SK-N-SH treated with all-trans-retinoic acid at 6 μM for 48 hours (cell line): ENCODE measurements at regions not wholly inside any gene's neighbourhood (a gene's known extent, or its start where the extent isn't known, plus 50 kb on each side); places are given as distances from the start of the nearest gene placed in this dataset.

Experiments
- ATAC-seq: fragments of 200-7000 bp; cut with Tn5 transposase; 3 replicates; pipeline ENCODE4 v1.9.1; 2020; ENCODE audit warnings: mild to moderate bottlenecking, moderate library complexity
- ARNTL ChIP-seq: fragments of 450-650 bp; formaldehyde crosslinking; IDR thresholded peaks from 2 replicates; pipeline ENCODE4 v1.5.0; 2020; ENCODE audit warnings: low read depth, mild to moderate bottlenecking, moderate library complexity, borderline replicate concordance
- BACH2 ChIP-seq: fragments of 250-450 bp; sonication (Bioruptor Pico); IDR thresholded peaks from 2 replicates; pipeline ENCODE4 v1.9.0; 2021; ENCODE audit warnings: mild to moderate bottlenecking, borderline replicate concordance
- CREB5 ChIP-seq: fragments of 250-450 bp; sonication (Bioruptor Pico); IDR thresholded peaks from 2 replicates; pipeline ENCODE4 v1.5.1; 2020; ENCODE audit warnings: low read depth, mild to moderate bottlenecking, moderate library complexity
- CSDC2 ChIP-seq: fragments of 250-450 bp; sonication (Bioruptor Pico); IDR thresholded peaks from 2 replicates; pipeline ENCODE4 v1.5.0; 2020; ENCODE audit warnings: mild to moderate bottlenecking, moderate library complexity
- CSRNP3 ChIP-seq: fragments of 250-450 bp; sonication (Bioruptor Pico); IDR thresholded peaks from 2 replicates; pipeline ENCODE4 v1.5.1; 2021; ENCODE audit warnings: mild to moderate bottlenecking, moderate library complexity
- ESRRG ChIP-seq: fragments of 250-450 bp; sonication (Bioruptor Pico); IDR thresholded peaks from 2 replicates; pipeline ENCODE4 v1.6.1; 2021; ENCODE audit warnings: mild to moderate bottlenecking
- GLIS3 ChIP-seq: fragments of 250-450 bp; sonication (Bioruptor Pico); IDR thresholded peaks from 2 replicates; pipeline ENCODE4 v1.5.0; 2020; ENCODE audit warnings: mild to moderate bottlenecking, moderate library complexity
- ISL1 ChIP-seq: fragments of 250-450 bp; sonication (Bioruptor Pico); IDR thresholded peaks from 2 replicates; pipeline ENCODE4 v2.1.2; 2022; ENCODE audit warnings: mild to moderate bottlenecking, moderate library complexity
- OSR1 ChIP-seq: fragments of 250-450 bp; sonication (Bioruptor Pico); IDR thresholded peaks from 2 replicates; pipeline ENCODE4 v1.8.0; 2022; ENCODE audit warnings: moderate library complexity, mild to moderate bottlenecking, inconsistent platforms
- PATZ1 ChIP-seq: fragments of 250-450 bp; sonication (Bioruptor Pico); IDR thresholded peaks from 2 replicates; pipeline ENCODE4 v1.8.0; 2020; ENCODE audit warnings: mild to moderate bottlenecking, moderate library complexity, borderline replicate concordance
- PPARA ChIP-seq: fragments of 250-450 bp; sonication (Bioruptor Pico); IDR thresholded peaks from 2 replicates; pipeline ENCODE4 v1.5.0; 2020; ENCODE audit warnings: mild to moderate bottlenecking, borderline replicate concordance
- RARB ChIP-seq: fragments of 250-450 bp; sonication (Bioruptor Pico); IDR thresholded peaks from 2 replicates; pipeline ENCODE4 v1.8.0; 2021; ENCODE audit warnings: mild to moderate bottlenecking, moderate library complexity
- SNAI2 ChIP-seq: fragments of 250-450 bp; sonication (Bioruptor Pico); IDR thresholded peaks from 2 replicates; pipeline ENCODE4 v1.5.0; 2020; ENCODE audit warnings: mild to moderate bottlenecking, moderate library complexity
- TCF4 ChIP-seq: fragments of 250-450 bp; sonication (Bioruptor Pico); IDR thresholded peaks from 2 replicates; pipeline ENCODE4 v1.8.0; 2021; ENCODE audit warnings: mild to moderate bottlenecking, moderate library complexity, borderline replicate concordance
- TOX ChIP-seq: fragments of 250-450 bp; sonication (Bioruptor Pico); IDR thresholded peaks from 2 replicates; pipeline ENCODE4 v1.8.0; 2021; ENCODE audit warnings: mild to moderate bottlenecking, moderate library complexity, borderline replicate concordance
- TSHZ2 ChIP-seq: fragments of 250-450 bp; sonication (Bioruptor Pico); IDR thresholded peaks from 2 replicates; pipeline ENCODE4 v1.5.0; 2020; ENCODE audit warnings: mild to moderate bottlenecking, moderate library complexity
- ZC3H10 ChIP-seq: fragments of 250-450 bp; sonication (Bioruptor Pico); IDR thresholded peaks from 2 replicates; pipeline ENCODE4 v1.5.1; 2021; ENCODE audit warnings: mild to moderate bottlenecking, moderate library complexity
- ZFP3 ChIP-seq: fragments of 250-450 bp; sonication (Bioruptor Pico); IDR thresholded peaks from 2 replicates; pipeline ENCODE4 v1.5.0; 2020; ENCODE audit warnings: mild to moderate bottlenecking, moderate library complexity
- ZNF565 ChIP-seq: fragments of 450-650 bp; formaldehyde crosslinking; conservative IDR thresholded peaks from 2 replicates; pipeline ENCODE4 v1.5.0; 2020; ENCODE audit warnings: low read depth, mild to moderate bottlenecking, moderate library complexity
- ZNF8 ChIP-seq: fragments of 450-650 bp; formaldehyde crosslinking; IDR thresholded peaks from 2 replicates; pipeline ENCODE4 v1.5.0; 2020; ENCODE audit warnings: mild to moderate bottlenecking, moderate library complexity

- no peak for ATAC-seq
- no peak for TF ChIP-seq CREB5
- TF ChIP-seq PPARA = no peak
- no peak for TF ChIP-seq ZNF8 (CRISPR knock-in tag)
- no peak for TF ChIP-seq ZC3H10 (CRISPR knock-in tag)
- no peak for TF ChIP-seq TOX (CRISPR knock-in tag)
- TF ChIP-seq BACH2 (CRISPR knock-in tag) = no peak
- no peak for TF ChIP-seq GLIS3 (CRISPR knock-in tag)
- TF ChIP-seq TSHZ2 (CRISPR knock-in tag) = no peak
- no peak for TF ChIP-seq ESRRG (CRISPR knock-in tag)
- TF ChIP-seq ARNTL (CRISPR knock-in tag) = no peak
- TF ChIP-seq OSR1 (CRISPR knock-in tag) = no peak
- TF ChIP-seq PATZ1 (CRISPR knock-in tag) = no peak
- TF ChIP-seq ZFP3 (CRISPR knock-in tag) = no peak
- TF ChIP-seq CSRNP3 (CRISPR knock-in tag) = no peak
- no peak for TF ChIP-seq SNAI2 (CRISPR knock-in tag)
- TF ChIP-seq CSDC2 (CRISPR knock-in tag) = no peak
Measured at GRCh38 chr3:194866236-194866635, 180.6 kb downstream of the FAM43A start.

- TF ChIP-seq ESRRG (CRISPR knock-in tag) (no peak), ARNTL (CRISPR knock-in tag) (no peak), TCF4 (no peak), TSHZ2 (CRISPR knock-in tag) (no peak), PPARA (no peak), BACH2 (CRISPR knock-in tag) (no peak)
- no peak for ATAC-seq
Measured at GRCh38 chr3:194867270-194867983, 181.7 kb downstream of the FAM43A start.

- ATAC-seq = no peak
- no peak for TF ChIP-seq TCF4
- TF ChIP-seq ZNF565 (CRISPR knock-in tag) = no peak
- no peak for TF ChIP-seq ISL1
- no peak for TF ChIP-seq ZFP3 (CRISPR knock-in tag)
- TF ChIP-seq ZNF8 (CRISPR knock-in tag) = no peak
- no peak for TF ChIP-seq ESRRG (CRISPR knock-in tag)
- TF ChIP-seq TSHZ2 (CRISPR knock-in tag) = no peak
- TF ChIP-seq RARB = no peak
- TF ChIP-seq ZC3H10 (CRISPR knock-in tag) = no peak
- TF ChIP-seq PATZ1 (CRISPR knock-in tag) = no peak
Measured at GRCh38 chr3:194868831-194869230, 183.1 kb downstream of the FAM43A start.
